HG03103 (cell line): ENCODE measurements at regions not wholly inside any gene's neighbourhood (a gene's known extent, or its start where the extent isn't known, plus 50 kb on each side); places are given as distances from the start of the nearest gene placed in this dataset.
"Not testable (repeated sequence)": the region's sequence is repeated elsewhere in the genome, so short reads cannot be mapped to it uniquely, and the experiment has no call there.

Experiments used
- ATAC-seq: cut with Tn5 transposase; IDR thresholded peaks from one replicate; pipeline ENCODE4 v1.9.1; 2021; ENCODE audit warnings: low read depth; ENCODE audit not compliant: unreplicated experiment

DNA sequence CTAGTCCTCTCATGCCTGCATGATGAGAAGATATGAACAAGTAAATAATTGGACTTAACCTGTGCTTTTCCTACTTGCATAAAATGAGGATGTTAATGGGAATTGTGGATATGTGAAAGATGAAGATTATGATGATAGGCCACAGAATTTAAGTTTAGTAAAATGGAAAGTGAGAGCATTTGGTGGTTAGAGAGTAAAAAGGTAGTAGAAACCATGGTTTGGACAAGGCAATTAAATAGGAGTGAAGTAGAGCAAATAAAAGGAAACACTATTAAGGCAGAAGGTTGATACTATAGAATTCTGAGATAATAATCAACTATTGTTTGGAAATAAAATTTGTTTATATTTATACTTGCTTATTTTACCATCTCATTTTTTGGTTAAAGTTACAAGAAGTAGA lies 1162.5 kb downstream of the MRPL39 start:
- no peak for ATAC-seq

DNA sequence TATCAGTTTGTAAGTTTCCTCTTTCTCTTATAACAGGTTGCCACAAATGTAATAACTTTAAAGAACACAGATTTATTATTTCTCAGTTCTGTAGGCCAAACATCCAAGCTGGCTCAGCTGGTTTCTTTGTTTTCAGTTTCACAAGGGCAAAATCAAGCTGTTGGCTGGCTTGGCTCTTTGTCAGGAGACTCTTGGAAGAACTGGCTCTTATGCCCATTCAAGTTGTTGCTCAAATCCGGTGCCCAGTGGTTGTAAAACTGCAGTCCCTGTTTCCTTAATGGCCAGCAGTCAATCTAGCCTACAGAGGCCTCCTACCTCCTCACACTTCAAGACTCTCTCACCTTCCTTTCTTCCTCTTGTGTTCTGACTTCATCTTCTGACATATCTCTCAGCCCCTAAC lies 1171.0 kb downstream of the MRPL39 start:
- no peak for ATAC-seq

DNA sequence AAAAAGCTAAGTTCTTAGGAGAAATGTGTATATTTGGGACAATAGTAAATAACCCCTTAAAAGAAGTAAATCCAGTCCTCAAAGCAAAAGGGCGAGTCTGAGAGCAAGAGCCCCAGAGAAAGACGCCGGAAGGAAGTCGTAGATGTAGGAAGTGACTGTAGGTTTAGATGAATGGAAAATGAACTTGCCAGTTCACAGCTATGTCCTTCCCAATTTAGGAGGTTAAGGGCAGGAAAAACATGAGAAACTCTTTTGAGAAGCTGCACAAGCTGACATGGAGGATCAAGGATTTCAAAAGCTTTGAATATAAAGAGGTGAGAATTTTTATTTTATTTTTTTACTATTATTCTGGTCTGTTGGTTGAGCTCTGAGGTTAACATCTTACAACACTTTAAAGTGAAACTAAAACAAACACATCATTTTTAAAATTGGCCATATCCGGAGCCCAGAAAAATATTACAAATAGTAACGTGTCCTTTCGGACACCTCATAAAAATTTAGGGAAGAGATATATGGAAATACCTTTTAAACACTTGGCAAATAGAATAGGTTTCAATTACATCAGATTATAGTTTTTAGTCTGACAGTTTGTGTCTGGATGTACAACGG lies 1178.6 kb downstream of the MRPL39 start:
- peak; percentile 86 for ATAC-seq

DNA sequence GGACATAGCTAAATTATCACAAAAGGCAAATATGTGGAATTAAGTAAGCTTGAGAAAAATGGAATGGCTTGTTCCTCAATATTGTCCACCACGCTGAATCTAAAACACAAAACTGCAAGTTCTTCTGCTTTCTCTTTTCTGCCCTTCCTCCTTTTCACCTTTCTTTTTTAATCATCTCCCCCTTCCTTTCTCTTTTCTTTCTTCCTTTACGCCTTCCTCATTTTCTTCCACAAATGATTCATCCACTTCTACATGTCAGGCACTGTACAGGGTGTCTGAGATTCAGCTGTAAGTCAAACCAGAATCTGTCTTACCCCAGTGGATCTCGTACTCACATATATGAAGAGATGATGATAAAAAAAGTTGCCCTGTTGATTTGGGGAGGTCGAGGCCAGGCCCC lies 1182.5 kb downstream of the MRPL39 start:
- no peak for ATAC-seq

DNA sequence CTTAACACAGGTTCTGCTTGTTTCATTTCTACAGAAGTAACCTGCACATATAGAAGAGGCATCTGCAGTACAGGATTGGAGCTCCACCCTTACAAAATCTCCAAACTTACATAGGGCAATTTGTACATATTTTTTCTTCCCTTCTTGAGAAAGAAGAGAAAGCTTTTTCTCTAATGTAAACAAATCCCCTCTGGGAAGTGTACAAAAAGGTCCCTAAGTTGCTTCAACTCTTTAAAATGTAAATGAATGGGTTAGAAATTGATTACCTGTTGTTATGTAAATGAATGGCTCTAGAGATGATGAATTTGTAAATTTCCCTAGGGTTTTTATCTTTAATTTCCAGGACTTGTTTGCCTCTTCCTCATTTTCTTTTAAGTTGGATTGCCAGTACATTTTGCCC lies 1183.7 kb downstream of the MRPL39 start:
- ATAC-seq = no peak

DNA sequence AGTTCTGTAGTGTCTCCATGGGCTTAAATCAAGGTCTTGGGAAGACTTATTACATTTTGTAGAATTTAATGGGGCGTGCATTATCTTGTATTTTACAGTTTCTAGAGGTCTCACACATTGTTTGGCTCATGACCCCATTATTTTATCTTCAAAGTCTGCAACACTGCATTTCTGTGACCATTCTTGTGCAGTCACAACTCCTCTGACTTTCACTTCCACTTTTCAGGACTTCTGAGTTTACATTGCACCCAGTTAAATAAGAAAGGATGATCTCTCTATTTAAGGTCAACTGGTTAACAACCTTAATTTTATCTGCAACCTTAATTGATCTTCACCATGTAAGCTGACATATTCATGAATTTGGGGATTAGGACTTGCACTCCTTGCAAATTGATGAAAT lies 1186.6 kb downstream of the MRPL39 start:
- peak; percentile 78 for ATAC-seq

DNA sequence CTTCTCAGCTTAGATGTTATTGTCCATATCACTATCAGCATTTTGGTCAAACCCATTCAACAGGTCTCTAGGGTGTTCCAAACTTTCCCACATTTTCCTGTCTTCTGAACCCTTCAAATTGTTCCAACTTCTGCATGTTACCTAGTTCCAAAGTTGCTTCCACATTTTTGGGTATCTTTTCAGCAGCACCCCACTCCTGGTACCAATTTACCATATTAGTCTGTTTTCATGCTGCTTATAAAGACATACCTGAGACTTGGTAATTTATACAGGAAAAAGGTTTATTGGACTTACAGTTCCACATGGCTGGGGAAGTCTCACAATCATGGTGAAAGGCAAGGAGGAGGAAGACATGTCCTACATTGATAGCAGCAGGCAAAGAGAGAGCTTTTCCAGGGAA lies 1187.6 kb downstream of the MRPL39 start:
- not testable (repeated sequence) for ATAC-seq

DNA sequence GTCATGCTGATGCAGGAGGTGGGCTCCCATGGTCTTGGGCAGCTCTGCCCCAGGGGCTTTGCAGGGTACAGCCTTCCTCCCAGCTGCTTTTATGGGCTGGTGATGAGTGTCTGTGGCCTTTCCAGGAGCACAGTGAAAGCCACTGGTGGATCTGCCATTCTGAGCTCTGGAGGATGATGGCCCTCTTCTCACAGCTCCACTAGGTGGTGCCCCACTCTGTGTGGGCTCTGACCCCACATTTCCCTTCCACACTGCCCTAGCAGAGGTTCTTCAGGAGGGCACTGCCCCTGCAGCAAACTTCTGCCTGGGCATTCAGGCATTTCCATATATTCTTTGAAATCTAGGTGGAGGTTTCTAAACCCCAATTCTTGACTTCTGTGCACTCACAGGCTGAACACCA lies 1188.6 kb downstream of the MRPL39 start:
- no peak for ATAC-seq

DNA sequence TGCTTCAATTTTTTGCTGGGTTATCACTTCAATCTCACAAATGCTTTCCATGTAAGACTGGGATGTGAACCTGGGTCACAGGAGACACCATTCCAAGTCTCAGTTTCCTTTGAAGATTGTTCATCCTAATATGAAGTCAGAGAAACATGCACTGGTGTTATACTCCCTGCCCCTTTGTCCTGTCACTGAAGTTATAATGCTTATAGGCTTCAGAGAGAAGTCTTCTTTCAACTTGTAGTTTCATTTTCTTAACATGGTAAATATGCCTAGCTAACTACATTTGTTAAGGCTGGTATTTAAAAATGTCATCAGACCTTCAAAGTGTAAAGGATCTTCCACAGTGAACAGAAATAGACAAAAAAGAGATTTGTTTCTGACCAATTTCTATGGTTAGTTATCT lies 1195.9 kb downstream of the MRPL39 start:
- no peak for ATAC-seq

DNA sequence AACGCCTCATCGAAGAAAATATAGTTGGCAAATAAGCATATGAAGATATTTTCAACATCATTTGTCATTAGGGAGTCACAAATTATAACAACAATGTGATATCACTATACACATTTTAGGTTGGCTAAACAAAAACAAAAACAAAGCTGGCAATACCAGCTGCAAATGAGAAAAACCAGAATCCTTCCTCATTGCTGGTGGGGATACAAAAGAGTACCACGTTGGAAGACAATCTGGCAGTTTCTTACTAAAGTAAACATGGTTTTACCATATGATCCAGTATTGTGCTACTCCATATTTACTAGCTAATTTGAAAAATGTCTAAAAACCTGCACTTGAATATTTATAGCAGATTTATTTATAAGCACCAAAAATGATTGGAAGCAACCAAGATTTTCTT lies 1204.1 kb downstream of the MRPL39 start:
- ATAC-seq = no peak

DNA sequence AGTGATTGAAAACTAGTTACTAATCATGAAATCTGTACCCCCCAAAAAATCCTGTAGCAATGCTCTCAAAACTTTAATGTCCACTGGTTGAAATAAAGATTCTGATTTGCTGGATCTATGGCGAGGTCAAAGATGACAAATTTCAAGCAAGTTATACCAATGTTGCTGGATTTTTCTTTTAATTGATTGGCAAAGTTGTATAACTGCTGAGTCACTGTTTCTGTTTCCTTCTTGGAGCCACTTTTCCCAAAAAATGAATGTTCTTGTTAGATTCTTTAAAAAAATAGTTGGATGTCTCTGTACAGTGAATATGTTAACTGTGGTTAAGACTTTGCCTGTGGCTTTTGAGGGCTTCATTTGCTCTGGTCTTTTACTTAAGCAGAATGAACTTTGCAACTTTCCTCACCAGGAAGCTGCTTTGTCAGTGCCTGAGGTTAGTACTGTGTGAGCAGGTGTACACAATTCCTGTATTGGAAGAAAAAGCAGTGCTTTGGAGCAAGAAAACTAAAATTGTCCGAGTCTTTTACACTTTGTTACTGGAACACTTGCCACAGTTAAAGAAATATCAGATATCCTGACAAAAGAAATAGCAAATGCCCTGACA lies 1211.9 kb downstream of the MRPL39 start:
- ATAC-seq = no peak

DNA sequence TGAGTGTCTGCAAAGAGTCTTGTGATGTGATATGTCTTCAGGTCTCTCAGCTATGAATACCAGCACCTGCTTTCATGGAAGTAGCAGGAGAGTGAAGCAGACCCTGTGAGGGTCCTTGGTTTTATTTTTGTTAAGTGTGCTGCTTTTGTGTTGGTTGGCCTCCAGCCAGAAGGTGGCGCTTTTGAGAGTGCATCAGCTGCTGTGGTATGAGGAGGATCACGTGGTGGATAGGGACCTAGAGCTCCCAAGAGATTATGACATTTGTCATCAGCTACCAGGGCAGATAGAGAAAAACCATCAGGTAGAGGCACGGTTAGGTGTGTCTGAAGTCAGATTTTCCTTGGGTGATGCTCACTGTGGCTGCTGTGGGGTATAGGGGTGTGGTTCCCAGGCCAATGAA lies 1232.1 kb downstream of the MRPL39 start:
- peak; percentile 82 for ATAC-seq

DNA sequence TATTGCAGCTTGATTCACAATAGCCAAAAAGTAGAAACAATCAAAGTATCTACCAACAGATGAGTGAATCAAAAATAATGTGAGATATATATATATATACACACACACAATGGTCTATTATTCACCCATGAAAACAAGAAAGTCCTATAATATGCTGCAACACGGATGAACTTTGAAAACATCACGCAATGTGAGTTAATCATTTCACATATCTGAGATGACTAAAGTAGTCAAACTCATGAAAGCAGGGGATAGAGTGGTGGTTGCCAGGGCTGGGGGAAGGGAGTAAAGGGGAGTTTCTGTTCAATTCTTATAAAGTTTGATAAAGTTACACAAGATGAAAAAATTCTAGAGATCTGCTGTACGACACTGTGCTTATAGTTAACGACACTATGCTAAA lies 1234.8 kb downstream of the MRPL39 start:
- no peak for ATAC-seq

DNA sequence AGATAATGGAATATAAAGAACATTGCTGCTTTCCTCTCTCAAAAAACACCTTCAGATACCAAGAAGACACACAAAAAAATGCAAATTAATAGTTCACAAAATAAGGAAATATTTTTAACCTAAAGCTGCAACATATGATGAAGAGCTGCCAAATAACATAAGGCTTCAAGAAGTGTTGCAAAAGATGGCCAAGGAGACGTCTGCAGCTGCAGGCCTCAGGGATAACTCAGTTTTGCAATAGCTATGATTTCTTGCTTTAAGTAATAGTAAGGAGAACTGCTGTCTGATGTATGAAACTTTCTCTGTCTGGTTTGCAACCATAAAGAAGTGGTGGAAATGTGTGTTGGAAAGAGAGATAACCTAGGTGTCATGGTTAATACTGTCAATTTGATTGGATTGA lies 1237.5 kb downstream of the MRPL39 start:
- no peak for ATAC-seq

DNA sequence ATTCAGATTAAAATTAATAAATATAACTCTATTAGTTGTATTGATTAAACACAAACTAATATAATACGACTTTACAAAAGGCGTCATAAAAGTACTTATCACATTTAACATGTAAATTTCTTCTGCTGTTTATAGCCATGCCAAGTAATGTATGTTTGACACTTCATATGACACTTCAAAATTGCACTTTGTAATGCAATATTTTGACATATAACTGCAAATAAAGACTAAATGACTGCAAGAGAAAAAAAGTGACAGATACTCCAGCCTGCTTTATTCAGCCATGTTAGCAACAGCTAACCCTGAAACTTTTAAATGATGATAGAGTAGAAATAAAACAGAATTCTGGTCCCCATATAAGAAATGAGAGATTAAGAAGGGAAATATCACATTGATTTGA lies 1238.0 kb downstream of the MRPL39 start:
- no peak for ATAC-seq

DNA sequence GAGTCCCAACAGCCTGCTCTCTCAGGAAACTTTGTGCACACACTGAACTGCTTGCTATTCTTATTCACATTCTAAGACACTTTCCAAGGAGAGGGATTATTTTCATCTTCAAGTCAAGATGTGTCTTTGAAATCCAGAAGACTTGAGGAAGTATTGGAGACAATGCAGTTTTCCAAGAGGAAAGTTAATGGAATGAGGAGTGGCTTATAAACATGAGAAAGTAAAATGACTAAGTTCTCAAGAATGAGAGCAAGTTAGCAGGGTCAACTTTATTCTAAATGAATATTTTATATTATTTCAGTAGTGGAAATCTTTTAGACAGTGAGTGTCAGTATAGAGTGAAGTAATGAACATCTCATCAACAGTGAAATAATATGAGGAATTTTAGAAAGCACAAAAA lies 1239.3 kb downstream of the MRPL39 start:
- ATAC-seq = no peak

DNA sequence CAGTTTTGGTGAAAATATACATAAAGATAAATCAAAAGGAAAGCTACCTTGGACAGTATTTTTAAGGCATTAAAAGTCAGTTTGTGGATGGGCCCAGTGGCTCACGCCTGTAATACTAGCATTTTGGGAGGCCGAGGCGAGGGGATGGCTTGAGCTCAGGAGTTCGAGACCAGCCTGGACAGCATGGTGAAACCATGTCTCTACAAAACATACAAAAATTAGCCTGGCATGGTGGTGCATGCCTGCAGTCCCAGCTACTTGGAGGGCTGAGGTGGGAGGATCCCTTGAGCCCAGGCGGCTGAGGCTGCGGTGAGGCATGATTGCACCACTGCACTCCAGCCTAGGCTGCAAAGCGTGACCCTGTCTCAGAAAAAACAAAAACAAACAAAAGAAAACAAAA lies 1253.8 kb downstream of the MRPL39 start:
- ATAC-seq = no peak

DNA sequence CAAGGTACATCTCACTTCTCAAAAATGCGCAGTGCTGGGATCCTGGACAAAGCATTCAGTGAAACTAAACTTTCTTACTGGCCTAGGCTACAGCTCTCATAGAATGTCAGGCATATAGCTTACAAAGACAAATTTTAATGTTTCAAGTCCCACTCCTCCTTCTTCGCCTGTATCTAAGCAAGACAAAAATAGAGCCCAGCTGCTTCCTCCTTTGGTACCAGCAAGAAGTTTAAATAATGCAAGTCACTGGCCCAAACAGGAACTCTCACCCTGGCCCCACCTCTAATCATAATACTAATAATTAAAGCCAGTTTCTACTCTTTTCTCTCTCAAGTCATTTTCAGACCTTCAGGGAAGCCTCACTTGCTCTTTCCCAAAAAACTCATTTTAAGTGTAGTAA lies 1267.9 kb downstream of the MRPL39 start:
- no peak for ATAC-seq

DNA sequence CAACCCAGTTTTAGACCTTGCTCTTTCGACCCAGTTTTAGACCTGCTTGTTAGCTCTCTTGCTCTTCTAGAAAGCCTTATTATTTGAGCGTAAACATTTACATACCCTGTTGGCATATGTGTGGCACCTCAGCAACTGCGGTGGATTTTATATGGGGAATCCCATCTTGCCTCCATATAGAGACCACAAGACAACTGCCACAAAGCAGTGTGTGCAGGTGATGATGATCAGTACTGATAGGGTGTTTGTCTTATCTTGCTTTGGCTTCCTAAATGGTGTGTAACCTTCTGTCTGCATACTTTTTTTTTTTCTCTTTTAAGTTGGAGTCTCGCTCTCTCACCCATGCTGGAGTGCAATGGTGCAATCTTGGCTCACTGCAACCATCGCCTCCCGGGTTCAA lies 1270.8 kb downstream of the MRPL39 start:
- no peak for ATAC-seq

DNA sequence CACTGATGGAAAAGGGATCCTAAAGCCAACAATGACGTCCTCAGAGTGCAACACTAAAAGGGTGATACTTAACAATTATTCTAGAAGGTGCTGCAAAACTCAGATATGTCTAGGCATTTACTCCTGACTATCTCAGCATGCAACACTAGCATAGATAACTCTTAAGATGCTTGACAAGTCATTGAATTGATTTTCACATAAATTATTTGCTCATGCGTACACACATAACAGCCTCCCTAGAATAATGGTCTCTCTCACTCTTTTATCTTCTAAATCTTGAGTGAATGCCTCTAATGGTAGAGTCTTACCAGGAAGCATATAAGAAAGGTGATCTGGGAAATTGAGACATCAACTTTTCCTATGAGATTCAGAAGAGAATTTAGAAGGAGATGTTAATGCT lies 1283.7 kb downstream of the MRPL39 start:
- ATAC-seq = no peak

DNA sequence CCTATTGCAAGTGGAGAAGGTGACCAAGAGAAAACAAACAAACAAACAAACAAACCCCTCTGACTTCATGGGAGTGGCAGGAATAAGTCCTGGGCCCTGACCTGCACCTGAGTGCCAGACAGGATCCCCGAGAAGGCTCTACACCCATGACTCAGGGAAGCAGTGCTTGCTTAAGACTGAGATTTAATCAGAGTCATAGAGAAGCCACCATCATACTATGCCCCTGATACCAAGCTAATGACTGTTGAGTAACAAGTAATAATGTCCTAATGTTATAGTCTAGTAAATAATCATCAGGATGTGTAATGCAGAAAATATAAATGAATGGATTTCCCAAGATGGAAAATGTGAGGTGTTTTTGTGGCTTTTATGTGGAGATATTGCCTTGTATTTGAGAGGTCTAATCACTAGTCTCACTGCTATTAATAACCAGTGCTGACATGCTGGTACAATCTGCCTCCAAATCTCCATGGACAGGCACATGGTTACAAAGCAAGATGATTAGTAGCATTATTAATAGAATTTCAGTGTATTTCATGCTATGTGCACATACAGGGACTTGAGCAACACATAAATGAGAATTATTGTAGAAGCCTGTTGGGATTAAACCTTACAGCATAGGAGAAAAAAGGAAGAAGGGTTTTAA lies 1290.9 kb downstream of the MRPL39 start:
- ATAC-seq = no peak

DNA sequence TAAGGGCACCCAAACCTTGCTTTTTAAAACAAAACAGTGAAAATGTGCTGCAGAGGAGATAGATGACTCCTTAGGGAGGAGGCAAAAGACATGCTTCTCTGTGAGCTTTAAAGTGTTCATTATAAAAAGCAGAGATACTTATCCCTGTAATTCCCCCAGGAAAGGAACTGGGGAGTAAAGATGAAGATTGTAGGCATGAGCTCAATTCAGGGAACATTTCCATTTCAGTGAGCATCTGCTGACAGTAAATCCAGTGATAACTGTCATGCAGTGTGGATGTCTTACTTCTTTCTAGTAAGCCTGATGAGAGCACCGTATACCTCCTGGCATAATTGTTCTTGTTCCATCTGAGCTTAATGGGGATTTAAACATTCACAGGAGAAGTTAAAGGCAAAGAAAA lies 1296.5 kb downstream of the MRPL39 start:
- no peak for ATAC-seq
